ENCODE measurements at regions not wholly inside any gene's neighbourhood (a gene's known extent, or its start where the extent isn't known, plus 50 kb on each side); places are given as distances from the start of the nearest gene placed in this dataset.

DNA sequence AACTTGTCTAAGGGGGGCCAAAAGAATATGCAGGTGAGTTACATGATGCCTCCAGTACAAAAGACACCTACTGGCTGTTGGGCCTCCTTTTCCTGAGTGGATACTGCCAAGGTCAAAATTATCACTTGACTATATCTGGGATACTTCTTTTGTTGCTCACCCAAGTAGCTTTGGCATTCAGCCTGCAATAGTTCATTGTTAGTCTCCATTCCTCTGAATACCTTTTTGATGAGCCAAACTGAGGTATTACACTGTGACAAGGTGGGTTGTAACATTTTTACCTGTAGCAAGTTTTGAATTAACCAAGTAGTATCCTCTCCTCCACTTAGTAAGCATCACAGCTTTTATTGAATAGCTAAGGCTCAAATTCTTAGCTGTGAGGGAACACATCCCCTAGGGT, 408.0 kb downstream of the LRRIQ3 start:
- DNase-seq, result no peak
- Mint-ChIP-seq H3K27me3 (ENCODE audit: insufficient read depth) (no peaks in the 10 kb centered on the region), H3K4me3 (no peak overlapping the region), H3K4me1 (no peaks in the 10 kb centered on the region), H3K36me3 (ENCODE audit: low read depth) (no peaks in the 10 kb centered on the region), H3K9me3 (no peaks in the 10 kb centered on the region), H3K27ac (no peak overlapping the region)
- Histone ChIP-seq H3K9me3 (ENCODE audit: control insufficient read depth, low read length) (no peaks in the 10 kb centered on the region), H3K36me3 (ENCODE audit: control insufficient read depth, insufficient read depth, low read length) (no peaks in the 10 kb centered on the region), H3K4me1 (ENCODE audit: control insufficient read depth, insufficient read depth, low read length) (no peaks in the 10 kb centered on the region), H3K9ac (ENCODE audit: extremely low read depth, low read length, poor library complexity, severe bottlenecking) (no peak overlapping the region), H3K4me3 (ENCODE audit: low read length) (no peak overlapping the region), H3K27ac (ENCODE audit: low read depth, low read length) (no peak overlapping the region), H3K27me3 (ENCODE audit: control insufficient read depth, insufficient read depth, low read length, poor library complexity, severe bottlenecking) (no peaks in the 10 kb centered on the region)
- TF ChIP-seq, protein P1, sequence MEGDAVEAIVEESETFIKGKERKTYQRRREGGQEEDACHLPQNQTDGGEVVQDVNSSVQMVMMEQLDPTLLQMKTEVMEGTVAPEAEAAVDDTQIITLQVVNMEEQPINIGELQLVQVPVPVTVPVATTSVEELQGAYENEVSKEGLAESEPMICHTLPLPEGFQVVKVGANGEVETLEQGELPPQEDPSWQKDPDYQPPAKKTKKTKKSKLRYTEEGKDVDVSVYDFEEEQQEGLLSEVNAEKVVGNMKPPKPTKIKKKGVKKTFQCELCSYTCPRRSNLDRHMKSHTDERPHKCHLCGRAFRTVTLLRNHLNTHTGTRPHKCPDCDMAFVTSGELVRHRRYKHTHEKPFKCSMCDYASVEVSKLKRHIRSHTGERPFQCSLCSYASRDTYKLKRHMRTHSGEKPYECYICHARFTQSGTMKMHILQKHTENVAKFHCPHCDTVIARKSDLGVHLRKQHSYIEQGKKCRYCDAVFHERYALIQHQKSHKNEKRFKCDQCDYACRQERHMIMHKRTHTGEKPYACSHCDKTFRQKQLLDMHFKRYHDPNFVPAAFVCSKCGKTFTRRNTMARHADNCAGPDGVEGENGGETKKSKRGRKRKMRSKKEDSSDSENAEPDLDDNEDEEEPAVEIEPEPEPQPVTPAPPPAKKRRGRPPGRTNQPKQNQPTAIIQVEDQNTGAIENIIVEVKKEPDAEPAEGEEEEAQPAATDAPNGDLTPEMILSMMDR (conservative IDR thresholded peaks at IDR 0.05), result no peak

DNA sequence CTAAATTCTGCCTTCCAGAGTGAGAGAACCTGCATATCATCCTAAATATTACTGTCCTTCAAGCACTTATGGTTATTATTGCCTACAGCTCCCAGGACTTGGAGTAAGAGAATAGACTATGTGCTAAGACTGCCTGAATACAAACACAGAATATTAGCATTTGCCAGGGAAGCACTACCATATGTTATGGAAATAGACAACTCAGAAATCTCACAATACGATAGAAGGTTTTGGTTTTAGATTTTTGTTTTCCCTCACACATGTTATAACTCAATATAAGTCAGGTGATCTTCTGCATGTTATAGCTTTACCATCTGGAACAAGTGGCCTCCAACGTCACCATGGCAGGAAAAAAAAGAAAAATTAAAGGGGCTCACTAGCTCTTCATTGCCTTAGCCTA, 413.9 kb downstream of the LRRIQ3 start:
- Histone ChIP-seq H3K36me3 (ENCODE audit: control insufficient read depth, insufficient read depth, low read length) (no peaks in the 10 kb centered on the region), H3K27ac (ENCODE audit: low read depth, low read length) (no peak overlapping the region), H3K27me3 (ENCODE audit: control insufficient read depth, insufficient read depth, low read length, poor library complexity, severe bottlenecking) (no peaks in the 10 kb centered on the region), H3K9me3 (ENCODE audit: control insufficient read depth, low read length) (no peaks in the 10 kb centered on the region), H3K9ac (ENCODE audit: extremely low read depth, low read length, poor library complexity, severe bottlenecking) (no peak overlapping the region), H3K4me1 (ENCODE audit: control insufficient read depth, insufficient read depth, low read length) (no peaks in the 10 kb centered on the region), H3K4me3 (ENCODE audit: low read length) (no peak overlapping the region)
- TF ChIP-seq, protein P1 (conservative IDR thresholded peaks at IDR 0.05), result no peak
- DNase-seq, result no peak
- no peak overlapping the region for H3K27ac Mint-ChIP-seq
- H3K4me3 Mint-ChIP-seq, result no peak overlapping the region
- no peaks in the 10 kb centered on the region for H3K4me1 Mint-ChIP-seq
- H3K9me3 Mint-ChIP-seq, result no peaks in the 10 kb centered on the region
- 86% methylated on average over 2 of the region's 2 CpGs; no CpG with 5 or more reads in 1 of the 2 experiments for WGBS, 2 experiments (ENCODE audit: insufficient coverage in 1 of 2, insufficient read length in 1 of 2)
- no peaks in the 10 kb centered on the region for H3K27me3 Mint-ChIP-seq (ENCODE audit: insufficient read depth)
- no peaks in the 10 kb centered on the region for H3K36me3 Mint-ChIP-seq (ENCODE audit: low read depth)

GRCh38 chr1:73783352-73783751, 414.6 kb downstream of the LRRIQ3 start:
- H3K4me3 Mint-ChIP-seq, result no peak overlapping the region
- Histone ChIP-seq H3K4me3 (ENCODE audit: low read length) (no peak overlapping the region), H3K27me3 (ENCODE audit: control insufficient read depth, insufficient read depth, low read length, poor library complexity, severe bottlenecking) (no peaks in the 10 kb centered on the region), H3K36me3 (ENCODE audit: control insufficient read depth, insufficient read depth, low read length) (no peaks in the 10 kb centered on the region), H3K9ac (ENCODE audit: extremely low read depth, low read length, poor library complexity, severe bottlenecking) (no peak overlapping the region), H3K4me1 (ENCODE audit: control insufficient read depth, insufficient read depth, low read length) (no peaks in the 10 kb centered on the region), H3K27ac (ENCODE audit: low read depth, low read length) (no peak overlapping the region), H3K9me3 (ENCODE audit: control insufficient read depth, low read length) (no peaks in the 10 kb centered on the region)
- no peak overlapping the region for H3K27ac Mint-ChIP-seq
- no peaks in the 10 kb centered on the region for H3K4me1 Mint-ChIP-seq
- WGBS, 2 experiments (ENCODE audit: insufficient coverage in 1 of 2, insufficient read length in 1 of 2), result 90 to 100% methylated on average over 1 to 6 of the region's 6 CpGs
- TF ChIP-seq, protein P1 (conservative IDR thresholded peaks at IDR 0.05), result no peak
- no peak for DNase-seq
- H3K9me3 Mint-ChIP-seq, result no peaks in the 10 kb centered on the region
- no peaks in the 10 kb centered on the region for H3K36me3 Mint-ChIP-seq (ENCODE audit: low read depth)
- no peaks in the 10 kb centered on the region for H3K27me3 Mint-ChIP-seq (ENCODE audit: insufficient read depth)

All from endodermal cell (in vitro differentiated cells).